ENCODE measurements at regions not wholly inside any gene's neighbourhood (a gene's known extent, or its start where the extent isn't known, plus 50 kb on each side); places are given as distances from the start of the nearest gene placed in this dataset.

- intact Hi-C loops (cut with micrococcal nuclease; ENCODE audit: unreplicated experiment) (no loop called here), in situ Hi-C loops (cut with HindIII; ENCODE audit: low pct_unique_long_range_greater_than_20kb, low sequenced_read_pairs) (no loop called here)
- H3K4me3 ChIP-seq (ENCODE audit: low read depth in 2 of 2, low read length in 2 of 2): no peak overlapping the region
- no TSS peak for BruUV-seq (replicated peaks)
- ChIA-PET POLR2A (no interaction called here), CTCF (no interaction called here)
- DNase-seq (ENCODE audit: low read depth, low spot score) (no peak), ATAC-seq (no peak)
- H3K27me3 ChIP-seq (ENCODE audit: control insufficient read depth, insufficient read depth, low read length): no peaks in the 10 kb centered on the region
- no peaks in the 10 kb centered on the region for H3K36me3 ChIP-seq (ENCODE audit: control insufficient read depth, insufficient read depth, low read length)
- no peaks in the 10 kb centered on the region for H3K4me1 ChIP-seq (ENCODE audit: control insufficient read depth, insufficient read depth, low read length)
- H3K9me3 ChIP-seq (ENCODE audit: control insufficient read depth, insufficient read depth, low read depth, low read length): peaks cover under 1% of the 10 kb centered on the region; the same call in 1 of the 2 replicates
- TF ChIP-seq SIN3A (IDR thresholded peaks at IDR 0.05; ENCODE audit: borderline replicate concordance, insufficient read depth, low read depth, low read length) (no peak), TCF7L2 (IDR thresholded peaks at IDR 0.05; ENCODE audit: low read depth, low read length) (no peak), REST (IDR thresholded peaks at IDR 0.05; ENCODE audit: insufficient read depth in 1 of 2, low read depth in 2 of 2, low read length in 1 of 2) (no peak), POLR2AphosphoS5 (IDR thresholded peaks at IDR 0.05; ENCODE audit: low read depth, low read length) (no peak), CTCF (IDR thresholded peaks at IDR 0.05) (no peak)
- H3K27ac ChIP-seq (ENCODE audit: low read length): no peak overlapping the region
These were observed 206.2 kb upstream of the SNX19 start for GRCh38 chr11:131122448-131122847.

- in situ Hi-C loops (cut with HindIII; ENCODE audit: low pct_unique_long_range_greater_than_20kb, low sequenced_read_pairs): no loop called here
- ATAC-seq: no peak
- CTCF ChIA-PET: interaction anchor here (0.7 kb wide), 1 partner anchor 1741 kb away, joined by 3 read pairs; no protein-coding TSS in a partner anchor
These were observed 213.2 kb upstream of the SNX19 start for GRCh38 chr11:131129474-131129873.

More at GRCh38 chr11:131129474-131129873, 213.2 kb upstream of the SNX19 start:
- H3K36me3 ChIP-seq (ENCODE audit: control insufficient read depth, insufficient read depth, low read length): no peaks in the 10 kb centered on the region
- H3K27me3 ChIP-seq (ENCODE audit: control insufficient read depth, insufficient read depth, low read length): no peaks in the 10 kb centered on the region
- intact Hi-C loops (cut with micrococcal nuclease; ENCODE audit: unreplicated experiment): no loop called here
- no peak overlapping the region for H3K27ac ChIP-seq (ENCODE audit: low read length)
- POLR2A ChIA-PET: no interaction called here
- no peak overlapping the region for H3K4me3 ChIP-seq (ENCODE audit: low read depth in 2 of 2, low read length in 2 of 2)
- BruUV-seq (replicated peaks): no TSS peak
- no peak for DNase-seq (ENCODE audit: low read depth, low spot score)
- TF ChIP-seq SIN3A (IDR thresholded peaks at IDR 0.05; ENCODE audit: borderline replicate concordance, insufficient read depth, low read depth, low read length) (no peak), POLR2AphosphoS5 (IDR thresholded peaks at IDR 0.05; ENCODE audit: low read depth, low read length) (no peak), REST (IDR thresholded peaks at IDR 0.05; ENCODE audit: insufficient read depth in 1 of 2, low read depth in 2 of 2, low read length in 1 of 2) (no peak), CTCF (IDR thresholded peaks at IDR 0.05) (no peak), TCF7L2 (IDR thresholded peaks at IDR 0.05; ENCODE audit: low read depth, low read length) (no peak)
- no peaks in the 10 kb centered on the region for H3K4me1 ChIP-seq (ENCODE audit: control insufficient read depth, insufficient read depth, low read length)
- peaks cover 8% of the 10 kb centered on the region; the same call in 1 of the 2 replicates for H3K9me3 ChIP-seq (ENCODE audit: control insufficient read depth, insufficient read depth, low read depth, low read length)
